GM19043 (cell line): ENCODE measurements at regions not wholly inside any gene's neighbourhood (a gene's known extent, or its start where the extent isn't known, plus 50 kb on each side); places are given as distances from the start of the nearest gene placed in this dataset.
"Not testable (repeated sequence)": the region's sequence is repeated elsewhere in the genome, so short reads cannot be mapped to it uniquely, and the experiment has no call there.

Experiments
- ATAC-seq: cut with Tn5 transposase; IDR thresholded peaks from one replicate; pipeline ENCODE4 v1.9.1; 2021; ENCODE audit warnings: low read depth; ENCODE audit not compliant: unreplicated experiment

DNA sequence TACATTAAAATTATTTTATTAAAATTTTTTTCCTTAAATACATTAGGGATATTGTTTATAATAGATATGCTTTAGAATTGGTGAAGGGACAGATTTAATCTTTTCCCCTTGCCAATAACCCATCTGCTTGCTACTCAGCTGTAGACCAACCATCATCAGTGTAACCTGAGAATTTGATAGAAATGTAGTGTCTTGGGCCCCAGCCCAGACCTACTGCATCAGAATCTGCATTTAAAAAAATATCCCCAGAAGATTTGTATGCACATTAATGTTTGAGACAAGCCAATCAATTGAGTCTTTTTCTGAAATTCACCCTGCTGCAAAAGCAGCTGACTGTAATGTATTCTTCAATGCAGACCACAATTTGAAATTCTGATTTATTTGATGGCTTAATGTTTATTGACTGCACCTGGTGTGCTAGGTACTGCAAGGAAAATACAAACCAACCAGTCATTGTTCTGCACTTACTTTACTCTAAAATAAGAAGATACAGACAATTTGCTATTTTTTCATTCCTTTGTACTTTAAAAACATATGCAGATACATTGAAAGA, 190.7 kb upstream of the SGO1 start:
- ATAC-seq: no peak

GRCh38 chr3:20375302-20375701, 189.3 kb upstream of the SGO1 start:
- no peak for ATAC-seq

GRCh38 chr3:20370273-20371063, 184.5 kb upstream of the SGO1 start:
- ATAC-seq: not testable (repeated sequence)

- no peak for ATAC-seq
These were observed 175.0 kb upstream of the SGO1 start for GRCh38 chr3:20361000-20361399.

DNA sequence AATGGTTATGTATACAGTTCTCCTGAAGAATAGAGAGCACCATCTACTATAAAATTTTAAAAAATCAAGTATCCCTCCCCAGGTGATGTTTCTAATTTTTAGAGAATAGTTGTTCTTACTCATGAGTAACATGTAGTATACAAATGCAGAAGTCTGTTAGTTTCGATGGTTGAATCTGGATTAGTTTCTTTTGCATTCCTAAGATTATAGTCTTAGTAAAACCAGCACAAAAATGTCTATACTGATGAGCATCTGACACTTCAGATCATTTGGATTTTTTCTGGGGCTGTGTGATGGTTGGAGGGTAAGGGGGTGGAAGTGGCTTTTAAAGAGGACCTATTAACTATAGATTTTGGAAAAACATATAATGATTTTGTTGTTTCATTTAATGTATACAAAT, 167.3 kb upstream of the SGO1 start:
- ATAC-seq: no peak

DNA sequence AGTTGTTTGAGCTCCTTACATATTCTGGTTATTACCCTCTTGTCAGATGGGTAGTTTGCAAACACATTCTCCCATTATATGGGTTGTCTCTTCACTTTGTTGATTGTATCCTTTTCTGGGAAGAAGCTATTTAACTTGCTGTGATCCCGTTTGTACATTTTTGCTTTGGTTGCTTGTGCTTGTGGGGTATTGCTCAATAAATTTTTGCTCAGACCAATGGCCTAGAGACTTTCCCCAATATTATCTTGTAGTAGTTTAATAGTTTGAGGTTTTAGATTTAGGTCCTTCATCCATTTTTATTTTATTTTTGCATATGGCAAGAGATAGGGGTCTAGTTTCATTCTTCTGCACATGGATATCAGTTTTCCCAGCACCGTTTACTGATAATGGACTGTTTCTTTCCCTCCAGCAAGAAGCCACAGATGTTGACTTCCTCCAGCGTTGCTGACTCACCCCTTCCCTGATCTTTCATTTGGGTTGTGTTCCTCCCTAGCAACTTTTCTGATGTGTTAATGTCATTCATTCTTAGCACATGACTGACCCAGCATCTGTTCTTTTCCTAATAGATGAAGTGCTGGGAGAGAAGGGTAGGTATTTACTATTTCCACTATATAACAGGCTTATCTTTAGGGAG, 166.7 kb upstream of the SGO1 start:
- ATAC-seq: no peak

DNA sequence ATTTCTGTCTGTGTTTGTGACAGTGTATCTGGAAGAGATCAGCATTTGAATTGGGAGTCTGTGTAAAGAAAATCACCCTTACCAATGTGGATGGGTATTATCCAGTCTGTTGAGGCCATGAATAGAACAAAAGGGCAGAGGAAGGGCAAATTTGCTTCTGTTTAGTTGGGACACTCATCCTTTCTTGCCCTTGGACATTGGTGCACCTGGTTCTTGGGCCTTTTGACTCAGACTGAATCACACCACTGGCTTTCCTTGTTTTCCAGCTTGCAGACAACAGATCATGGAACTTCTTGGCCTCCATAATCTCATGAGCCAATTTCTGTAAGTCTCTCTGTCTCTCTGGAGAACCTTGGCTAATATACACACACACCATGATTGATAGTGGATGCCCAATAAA, 164.4 kb upstream of the SGO1 start:
- ATAC-seq: no peak

DNA sequence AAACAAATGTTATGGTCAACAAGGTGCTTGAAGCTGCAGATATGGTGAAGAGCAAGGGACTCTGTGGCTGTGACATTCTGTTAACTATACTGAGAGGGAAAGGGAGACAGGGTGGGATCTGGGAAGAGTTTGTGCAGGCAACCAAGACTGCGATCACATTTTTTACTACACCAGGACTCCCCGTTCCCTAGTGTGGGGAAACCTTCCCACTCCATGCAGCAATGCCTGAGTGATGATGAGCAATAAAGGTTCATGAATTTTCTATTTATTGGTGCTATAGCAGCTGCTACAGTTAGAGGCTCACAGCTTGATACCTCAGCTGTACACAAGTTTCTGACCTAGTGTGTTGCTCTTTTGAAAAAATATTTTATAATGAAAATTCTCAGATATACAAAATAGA, 160.9 kb upstream of the SGO1 start:
- ATAC-seq: no peak

DNA sequence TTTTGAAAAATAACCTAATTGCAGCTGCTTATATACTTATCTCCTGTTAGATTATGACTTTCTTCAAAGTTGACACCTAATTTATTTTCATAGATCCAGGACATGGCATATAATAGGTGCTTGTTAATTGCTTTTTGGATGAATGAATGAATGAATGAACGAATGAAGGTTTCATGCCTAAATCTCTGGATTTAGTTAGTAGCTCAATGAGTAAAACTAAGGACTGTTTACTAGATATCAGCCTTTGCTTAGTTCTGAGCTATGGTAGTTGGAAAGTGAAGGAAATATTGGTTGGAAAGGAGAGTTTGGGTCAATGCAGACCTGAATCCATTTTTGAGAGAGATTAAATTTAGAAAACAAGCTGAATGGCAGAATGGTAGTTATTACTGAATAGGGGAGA, 160.4 kb upstream of the SGO1 start:
- ATAC-seq: no peak

- ATAC-seq: no peak
These were observed 158.5 kb upstream of the SGO1 start for GRCh38 chr3:20344400-20344959.

- ATAC-seq: no peak
These were observed 157.8 kb upstream of the SGO1 start for GRCh38 chr3:20343790-20344189.

- ATAC-seq: peak; percentile 81
These were observed 154.4 kb upstream of the SGO1 start for GRCh38 chr3:20340324-20340928.

GRCh38 chr3:20336572-20336971, 150.6 kb upstream of the SGO1 start:
- no peak for ATAC-seq

- no peak for ATAC-seq
These were observed 148.8 kb upstream of the SGO1 start for GRCh38 chr3:20334842-20335241.

- ATAC-seq: no peak
These were observed 141.9 kb upstream of the SGO1 start for GRCh38 chr3:20327889-20328288.

DNA sequence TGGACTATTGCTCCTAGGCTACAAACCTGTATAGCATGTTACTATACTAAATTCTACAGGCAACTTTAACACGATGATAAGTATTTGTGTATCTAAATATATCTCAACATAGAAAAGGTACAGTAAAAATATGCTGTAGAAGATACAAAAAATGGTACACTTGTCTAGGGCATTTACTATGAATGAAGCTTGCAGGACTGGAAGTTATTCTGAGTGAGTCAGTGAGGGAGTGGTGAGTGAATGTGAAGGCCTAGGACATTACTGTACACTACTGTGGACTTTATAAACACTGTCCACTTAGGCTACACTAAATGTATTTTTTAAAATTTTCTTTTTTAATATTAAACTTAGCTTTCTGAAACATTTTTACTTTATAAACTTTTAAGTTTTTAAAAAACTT, 140.5 kb upstream of the SGO1 start:
- ATAC-seq: no peak

GRCh38 chr3:20325563-20325962, 139.6 kb upstream of the SGO1 start:
- ATAC-seq: no peak

GRCh38 chr3:20324664-20325478, 138.9 kb upstream of the SGO1 start:
- peak; percentile 99 for ATAC-seq

DNA sequence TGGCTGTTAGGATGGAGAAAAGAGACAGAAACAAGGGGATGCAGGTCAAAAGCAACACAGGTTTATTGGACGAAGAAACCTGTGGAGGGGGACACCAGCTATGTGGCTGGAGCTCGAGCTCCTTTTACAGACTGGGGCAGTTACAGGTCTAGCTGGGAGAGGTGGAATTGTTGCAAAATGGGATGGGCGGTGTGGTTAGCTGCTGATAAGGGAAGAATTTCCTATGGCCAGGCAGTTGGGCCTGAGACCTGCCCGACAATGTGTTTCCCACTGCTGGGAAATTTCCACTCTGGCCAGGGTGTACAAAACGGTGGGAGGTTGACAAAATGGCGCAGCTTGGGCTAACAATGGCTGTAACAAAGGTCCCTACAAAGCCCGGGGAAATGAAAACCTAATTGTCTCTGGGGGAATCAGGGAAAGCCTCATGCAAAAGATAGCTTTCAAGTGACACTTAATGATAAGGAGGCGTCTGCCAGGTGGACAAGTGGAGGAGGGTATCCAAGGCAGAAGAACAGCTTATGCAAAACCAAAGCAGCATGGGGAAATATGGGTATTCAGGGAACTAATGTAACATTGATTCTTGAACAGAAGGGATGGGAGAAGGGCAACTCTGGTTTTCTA, 137.4 kb upstream of the SGO1 start:
- ATAC-seq: no peak

DNA sequence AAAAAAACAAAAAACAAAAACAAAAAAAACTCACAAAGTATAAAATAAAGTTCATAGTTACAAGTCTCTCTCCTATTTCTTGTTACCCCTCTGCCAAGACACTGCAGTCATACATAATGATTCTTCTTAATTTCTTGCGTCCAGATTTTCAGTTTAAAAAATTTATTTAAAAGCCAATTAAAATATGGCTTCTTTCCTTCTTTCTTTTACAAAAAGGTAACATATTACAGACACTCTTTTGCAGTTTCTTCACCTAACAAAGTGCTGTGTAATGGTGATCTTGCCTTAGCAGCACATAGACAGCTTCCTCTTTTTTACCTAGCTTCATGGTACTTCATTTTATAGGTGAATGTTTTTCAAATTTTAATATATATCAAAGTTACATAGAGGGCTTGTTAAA, 136.1 kb upstream of the SGO1 start:
- no peak for ATAC-seq
